ENCODE measurements at regions not wholly inside any gene's neighbourhood (a gene's known extent, or its start where the extent isn't known, plus 50 kb on each side); places are given as distances from the start of the nearest gene placed in this dataset.
"Not testable (repeated sequence)": the region's sequence is repeated elsewhere in the genome, so short reads cannot be mapped to it uniquely, and the experiment has no call there.

DNA sequence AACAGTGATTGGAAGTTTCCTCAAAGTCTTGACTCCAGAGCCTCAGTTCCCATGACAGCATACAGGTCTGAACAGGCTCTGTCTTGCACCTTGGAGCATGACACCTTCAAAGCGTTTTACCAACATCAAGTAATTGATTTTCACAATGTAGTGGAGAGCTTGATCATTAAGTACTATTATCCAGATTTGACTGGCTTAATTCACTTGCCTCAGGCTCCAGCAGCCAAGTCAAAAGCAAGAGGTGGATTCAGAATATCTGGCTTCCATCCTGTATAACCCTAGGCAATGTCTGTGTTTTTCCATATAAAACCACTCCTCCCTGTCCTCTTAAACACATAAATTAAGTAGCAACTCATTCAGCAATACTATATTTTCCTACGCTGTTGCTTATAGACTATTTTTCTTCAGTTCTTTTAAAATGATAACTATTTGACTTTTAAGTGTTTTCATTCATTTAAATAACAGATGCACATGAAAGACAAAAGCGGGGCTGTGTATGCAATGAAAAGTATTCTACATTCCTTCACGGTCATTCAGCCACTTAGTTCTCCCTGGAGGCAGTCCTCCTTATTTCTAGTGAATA lies 150.8 kb upstream of the RANBP3L start:
- no peak overlapping the region for H3K27ac ChIP-seq
- no peak for TF ChIP-seq ZFX (IDR thresholded peaks at IDR 0.05)
- TF ChIP-seq, protein P1, sequence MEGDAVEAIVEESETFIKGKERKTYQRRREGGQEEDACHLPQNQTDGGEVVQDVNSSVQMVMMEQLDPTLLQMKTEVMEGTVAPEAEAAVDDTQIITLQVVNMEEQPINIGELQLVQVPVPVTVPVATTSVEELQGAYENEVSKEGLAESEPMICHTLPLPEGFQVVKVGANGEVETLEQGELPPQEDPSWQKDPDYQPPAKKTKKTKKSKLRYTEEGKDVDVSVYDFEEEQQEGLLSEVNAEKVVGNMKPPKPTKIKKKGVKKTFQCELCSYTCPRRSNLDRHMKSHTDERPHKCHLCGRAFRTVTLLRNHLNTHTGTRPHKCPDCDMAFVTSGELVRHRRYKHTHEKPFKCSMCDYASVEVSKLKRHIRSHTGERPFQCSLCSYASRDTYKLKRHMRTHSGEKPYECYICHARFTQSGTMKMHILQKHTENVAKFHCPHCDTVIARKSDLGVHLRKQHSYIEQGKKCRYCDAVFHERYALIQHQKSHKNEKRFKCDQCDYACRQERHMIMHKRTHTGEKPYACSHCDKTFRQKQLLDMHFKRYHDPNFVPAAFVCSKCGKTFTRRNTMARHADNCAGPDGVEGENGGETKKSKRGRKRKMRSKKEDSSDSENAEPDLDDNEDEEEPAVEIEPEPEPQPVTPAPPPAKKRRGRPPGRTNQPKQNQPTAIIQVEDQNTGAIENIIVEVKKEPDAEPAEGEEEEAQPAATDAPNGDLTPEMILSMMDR (conservative IDR thresholded peaks at IDR 0.05) = no peak

DNA sequence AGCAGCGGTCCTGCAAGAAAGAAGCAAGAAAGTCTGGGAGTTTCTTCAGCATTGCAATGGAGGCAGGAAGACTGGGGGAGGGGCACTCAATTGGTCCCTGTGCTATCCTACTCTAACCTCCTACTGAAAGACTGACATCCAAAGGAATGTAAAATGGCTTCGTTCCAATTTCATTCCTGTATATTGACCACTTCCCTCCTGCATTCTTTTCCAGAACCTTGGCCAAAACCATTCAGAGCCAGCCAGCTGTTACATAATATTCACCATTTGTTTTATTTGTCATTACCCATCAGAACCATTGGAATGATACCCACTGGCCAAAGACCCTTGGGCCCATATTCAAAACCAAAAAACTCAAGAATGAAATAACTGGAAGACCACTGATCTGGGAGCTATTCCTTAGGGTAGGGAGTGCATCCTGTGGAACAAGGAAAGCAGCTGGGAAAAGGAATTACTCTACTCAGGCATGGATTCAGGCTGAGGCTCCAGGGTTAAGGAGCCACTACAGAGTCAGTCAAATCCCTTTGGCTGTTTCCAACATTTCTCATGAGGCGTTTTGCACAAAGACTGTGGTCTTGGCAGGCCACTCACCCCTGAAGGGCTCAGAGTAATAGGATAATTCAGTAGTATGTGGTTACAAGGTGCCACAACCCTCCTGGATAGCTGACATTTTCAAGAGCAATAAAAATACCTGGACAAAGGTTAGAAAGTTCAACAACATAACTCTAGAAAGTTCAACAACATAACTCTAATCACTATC lies 148.7 kb upstream of the SLC1A3 start:
- TF ChIP-seq ZFX (IDR thresholded peaks at IDR 0.05) = no peak
- TF ChIP-seq, protein P1 (conservative IDR thresholded peaks at IDR 0.05) = no peak
- no peak overlapping the region for H3K27ac ChIP-seq

DNA sequence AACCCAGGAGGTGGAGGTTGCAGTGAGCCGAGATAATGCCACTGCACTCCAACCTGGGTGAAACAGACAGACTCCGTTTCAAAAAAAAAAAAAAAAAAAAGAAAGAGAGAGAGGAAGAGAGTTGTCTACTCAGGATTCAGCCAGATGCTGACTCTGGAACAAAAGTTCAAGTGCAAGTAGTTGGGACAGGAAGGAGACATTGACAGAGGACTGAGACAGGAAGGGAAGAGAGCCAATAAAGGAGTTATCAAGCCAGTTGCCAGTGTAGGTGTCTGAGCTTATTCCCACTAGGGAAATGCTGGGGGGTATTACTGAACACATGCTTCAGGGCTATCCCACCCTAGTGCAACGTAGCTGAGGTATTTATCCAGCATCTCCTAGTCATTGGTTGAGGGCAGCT lies 147.7 kb upstream of the SLC1A3 start:
- H3K27ac ChIP-seq = no peak overlapping the region
- TF ChIP-seq, protein P1 (conservative IDR thresholded peaks at IDR 0.05) = no peak
- TF ChIP-seq ZFX (IDR thresholded peaks at IDR 0.05) = no peak

DNA sequence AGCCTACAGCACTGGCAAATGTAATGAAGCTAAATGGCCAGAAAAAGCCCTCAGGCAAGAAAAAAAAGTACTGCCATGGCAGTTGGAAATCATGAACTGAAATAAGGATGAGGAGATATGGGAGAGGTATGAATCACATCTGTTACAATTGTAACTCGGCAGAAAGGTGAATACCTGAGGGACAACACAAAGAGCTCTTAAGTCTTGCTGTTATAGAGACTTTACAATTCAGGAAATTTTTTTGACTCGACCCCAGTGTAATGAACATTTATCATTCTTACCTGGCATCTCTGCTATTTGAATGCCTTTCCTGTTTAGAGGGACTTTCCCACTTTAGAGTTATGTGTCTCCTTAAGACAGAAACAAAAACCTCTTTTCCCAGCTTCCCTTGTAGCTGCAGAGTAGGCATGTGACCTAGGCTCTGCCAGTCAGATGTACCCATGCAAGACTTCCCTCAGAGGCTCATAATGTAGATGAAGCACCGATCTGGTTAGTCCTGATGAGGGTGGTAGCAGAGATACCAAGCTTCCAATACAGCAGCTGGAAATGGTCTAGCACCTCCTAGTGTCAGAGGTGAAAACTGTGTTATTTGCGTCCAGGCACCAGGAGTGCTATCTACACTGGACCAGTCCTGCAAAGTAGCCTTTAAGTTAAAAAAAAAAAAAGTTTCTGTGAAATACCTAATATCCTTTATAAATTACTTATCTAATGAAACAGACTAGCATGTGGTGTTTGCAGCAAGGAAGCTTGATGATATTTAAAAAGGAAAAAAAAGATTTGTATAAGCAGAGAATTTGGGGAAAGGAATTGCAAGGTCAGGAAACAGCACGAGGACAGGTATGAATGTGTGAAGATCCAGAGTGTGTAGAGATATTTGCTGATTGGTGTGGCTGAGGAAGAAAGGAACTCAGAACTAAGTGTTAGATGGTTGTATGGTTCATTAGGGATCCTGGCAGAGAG lies 146.9 kb upstream of the SLC1A3 start:
- no peak for TF ChIP-seq ZFX (IDR thresholded peaks at IDR 0.05)
- TF ChIP-seq, protein P1 (conservative IDR thresholded peaks at IDR 0.05) = peak; percentile 75

DNA sequence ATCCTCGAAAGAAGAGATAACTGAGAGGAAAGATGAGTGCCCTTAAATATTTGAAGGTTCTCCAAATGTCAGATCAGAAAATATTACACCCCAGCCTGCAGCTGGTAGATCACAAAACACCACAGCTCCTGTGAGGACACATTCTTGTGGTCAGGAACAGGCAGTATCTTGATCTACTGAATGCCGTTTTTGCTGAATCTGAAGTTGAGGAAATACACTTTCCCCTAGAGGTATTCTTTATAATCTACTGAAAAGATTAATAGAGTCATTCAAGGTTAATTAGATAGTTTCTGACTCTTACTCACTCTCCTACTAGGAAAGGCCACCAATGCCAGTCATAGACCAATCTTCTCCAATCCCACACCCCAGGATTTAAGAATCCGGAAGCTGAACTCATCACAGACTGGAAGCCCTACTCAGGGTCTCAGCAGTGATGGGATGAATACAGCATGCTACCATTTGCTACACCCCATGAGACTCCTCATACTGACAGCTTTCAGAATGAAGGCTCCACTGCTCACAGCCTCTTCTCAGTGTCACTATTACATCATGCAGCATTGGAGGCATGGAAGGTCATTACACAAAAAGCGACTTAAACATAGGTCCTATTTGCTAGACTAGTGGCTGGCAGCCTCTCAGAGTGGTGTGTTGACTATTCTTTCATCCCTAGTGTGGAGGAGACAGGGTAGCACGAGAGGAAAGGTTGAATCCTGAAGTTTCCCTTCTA lies 143.9 kb upstream of the SLC1A3 start:
- TF ChIP-seq, protein P1 (conservative IDR thresholded peaks at IDR 0.05) = no peak
- no peak for TF ChIP-seq ZFX (IDR thresholded peaks at IDR 0.05)
- no peak overlapping the region for H3K27ac ChIP-seq

More for the DNA sequence above, 146.9 kb upstream of the SLC1A3 start:
- H3K27ac ChIP-seq = no peak overlapping the region

DNA sequence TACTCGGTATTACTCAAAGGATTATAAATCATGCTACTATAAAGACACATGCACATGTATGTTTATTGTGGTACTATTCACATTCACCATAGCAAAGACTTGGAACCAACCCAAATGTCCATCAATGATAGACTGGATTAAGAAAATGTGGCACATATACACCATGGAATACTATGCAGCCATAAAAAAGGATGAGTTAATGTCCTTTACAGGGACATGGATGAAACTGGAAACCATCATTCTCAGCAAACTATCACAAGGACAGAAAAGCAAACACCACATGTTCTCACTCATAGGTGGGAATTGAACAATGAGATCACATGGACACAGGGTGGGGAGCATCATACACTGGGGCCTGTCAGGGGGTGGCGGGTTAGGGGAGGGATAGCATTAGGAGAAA lies 130.5 kb upstream of the SLC1A3 start:
- not testable (repeated sequence) for H3K27ac ChIP-seq

DNA sequence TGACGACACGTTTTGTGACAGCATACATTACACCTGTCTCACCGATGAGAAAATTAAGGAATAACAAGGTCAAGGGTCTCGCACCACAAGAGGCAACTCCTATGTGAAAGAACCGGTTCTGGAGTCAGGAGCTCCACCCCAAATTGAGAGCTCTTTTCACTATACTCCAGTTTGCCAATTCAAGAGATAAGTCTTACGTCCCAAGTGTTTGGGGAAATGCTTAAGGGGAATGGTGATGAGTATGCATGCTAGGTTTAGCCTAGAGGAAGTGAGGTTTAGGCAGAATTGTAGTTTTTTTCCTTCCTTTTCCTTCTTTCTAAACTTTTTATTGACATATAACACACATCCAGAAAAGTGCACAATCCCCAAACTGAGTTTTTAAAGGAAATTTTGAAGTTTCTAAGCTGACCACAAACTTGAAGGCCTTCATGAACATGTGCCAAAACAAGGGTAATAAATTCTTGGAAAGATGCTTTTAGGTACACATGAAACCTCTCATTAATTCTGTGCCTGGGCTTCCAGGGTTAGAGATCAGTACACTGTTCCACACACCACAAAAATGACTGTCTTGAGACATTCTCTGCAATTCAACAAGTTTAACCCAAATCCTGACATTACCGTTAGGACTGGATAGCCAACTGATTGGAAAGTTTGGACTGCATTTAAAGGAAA lies 127.6 kb upstream of the SLC1A3 start:
- no peak overlapping the region for H3K27ac ChIP-seq
- TF ChIP-seq ZFX (IDR thresholded peaks at IDR 0.05) = no peak
- TF ChIP-seq, protein P1 (conservative IDR thresholded peaks at IDR 0.05) = no peak
